Gastrocnemius medialis (tissue), 4 donors: ENCODE measurements at regions not wholly inside any gene's neighbourhood (a gene's known extent, or its start where the extent isn't known, plus 50 kb on each side); places are given as distances from the start of the nearest gene placed in this dataset.

Source experiments
- ATAC-seq, 2 donors: fragments of 150-250 bp; one replicate each; pipeline ENCODE4 v1.9.1; 2016
- DNase-seq, 2 donors: peaks; one replicate each; pipeline ENCODE4 v3.0.0-alpha.2; 2019
- H3K27ac ChIP-seq, 4 donors: fragments of 200-600 bp; sonication (generic); 1 replicate in 1 of 4; 2 replicates in 3 of 4; pipeline ENCODE4 v1.5.1; 2016 to 2018; ENCODE audit warnings: mild to moderate bottlenecking in 2 of 4, moderate library complexity in 1 of 4
- H3K27me3 ChIP-seq, 3 donors: fragments of 200-600 bp; sonication (generic) in 2 of 3; 1 replicate in 1 of 3; 2 replicates in 2 of 3; pipeline versions ENCODE4 v1.5.1 to v1.6.0; 2016 to 2019; ENCODE audit warnings: mild to moderate bottlenecking in 1 of 3, moderate library complexity in 1 of 3
- H3K36me3 ChIP-seq, 2 donors: fragments of 200-600 bp; sonication (generic) in 1 of 2; one replicate each; pipeline ENCODE4 v1.5.1; 2017 to 2018
- H3K4me1 ChIP-seq, 2 donors: fragments of 200-600 bp; sonication (generic) in 1 of 2; one replicate each; pipeline ENCODE4 v1.5.1; 2016 to 2017; ENCODE audit warnings: mild to moderate bottlenecking in 2 of 2
- H3K4me3 ChIP-seq, 4 donors: fragments of 200-600 bp; sonication (generic) in 3 of 4; 1 replicate in 1 of 4; 2 replicates in 3 of 4; pipeline ENCODE4 v1.5.1; 2016 to 2019; ENCODE audit warnings: mild to moderate bottlenecking in 2 of 4
- H3K9me3 ChIP-seq, 3 donors: fragments of 200-600 bp; sonication (generic) in 2 of 3; 1 replicate in 1 of 3; 2 replicates in 2 of 3; pipeline ENCODE4 v1.5.1; 2016 to 2019
- POLR2A ChIP-seq, 2 donors: fragments of 450-650 bp; IDR thresholded peaks; one replicate each; pipeline ENCODE4 v1.6.1; 2017; ENCODE audit warnings: antibody characterized with exemption in 2 of 2, mild to moderate bottlenecking in 2 of 2, moderate library complexity in 2 of 2
- in situ Hi-C, 4 donors: fragments of 200-750 bp; cut with MboI; loops; one replicate each; pipeline versions ENCODE4 v1.15.0 to v1.8.0; 2017; ENCODE audit warnings: low sequenced_read_pairs in 4 of 4
- intact Hi-C: fragments of 100-400 bp; cut with DNase I; formaldehyde crosslinking; loops from one replicate; pipeline ENCODE4 v1.15.1; 2023; ENCODE audit warnings: low total_unique reads
- TF ChIP-seq, protein P1 (sequence below), 5 experiments: fragments of 450-650 bp in 3 of 5; fragments of 200-600 bp in 2 of 5; sonication (generic) in 2 of 5; IDR thresholded peaks in 4 of 5; conservative IDR thresholded peaks in 1 of 5; 1 replicate in 4 of 5; 2 replicates in 1 of 5; pipeline ENCODE4 v1.5.1; 2016 to 2019; ENCODE audit warnings: antibody characterized with exemption in 5 of 5, mild to moderate bottlenecking in 3 of 5, moderate library complexity in 3 of 5

DNA sequence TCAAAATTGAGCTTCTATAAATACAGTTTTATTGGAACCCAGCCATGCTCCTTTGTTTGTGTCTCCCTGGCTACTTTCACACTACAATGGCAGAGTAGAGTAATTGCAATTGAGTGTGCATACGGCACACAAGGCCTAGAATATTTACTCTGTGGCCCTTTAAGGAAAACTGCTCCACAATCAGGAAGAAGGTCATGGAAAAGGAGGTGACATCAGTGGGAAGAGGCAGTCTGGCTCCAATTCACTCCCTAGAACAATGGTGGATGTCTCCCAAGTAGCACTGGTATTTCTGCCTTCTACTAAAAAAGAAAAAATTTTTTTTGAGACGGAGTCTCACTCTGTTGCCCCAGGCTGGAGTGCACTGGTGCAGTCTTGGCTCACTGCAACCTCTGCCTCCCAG, 51.3 kb downstream of the KRTAP19-8 start:
- ATAC-seq = no peak
- in situ Hi-C loops = no loop called here

DNA sequence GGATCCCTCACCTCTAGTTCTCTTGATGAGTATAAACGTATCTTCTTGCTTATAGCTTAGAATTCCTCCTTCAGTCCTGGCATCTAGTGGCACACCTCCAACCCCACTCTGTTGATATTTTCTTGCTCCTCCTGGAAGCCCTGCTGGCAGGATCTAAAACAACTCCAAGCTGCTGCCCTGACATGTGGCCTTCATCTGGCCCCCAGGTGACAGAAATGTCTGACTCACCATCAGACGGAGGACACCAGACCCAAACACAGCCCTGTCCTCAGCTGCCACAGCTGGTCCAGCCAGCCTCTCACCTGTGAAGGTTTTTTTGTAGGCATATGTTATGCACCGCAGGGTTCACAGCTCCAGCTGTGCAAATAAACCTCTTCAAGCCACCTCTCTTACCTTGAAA, 53.4 kb downstream of the KRTAP19-8 start:
- no peaks in the 10 kb centered on the region for H3K36me3 ChIP-seq

More for the DNA sequence above, 51.3 kb downstream of the KRTAP19-8 start:
- no peak overlapping the region for H3K4me3 ChIP-seq
- H3K27ac ChIP-seq = peak overlapping the region in 2 of 4 donors; percentile 25 to 31
- H3K36me3 ChIP-seq = no peaks in the 10 kb centered on the region
- no peaks in the 10 kb centered on the region for H3K4me1 ChIP-seq
- TF ChIP-seq, protein P1, sequence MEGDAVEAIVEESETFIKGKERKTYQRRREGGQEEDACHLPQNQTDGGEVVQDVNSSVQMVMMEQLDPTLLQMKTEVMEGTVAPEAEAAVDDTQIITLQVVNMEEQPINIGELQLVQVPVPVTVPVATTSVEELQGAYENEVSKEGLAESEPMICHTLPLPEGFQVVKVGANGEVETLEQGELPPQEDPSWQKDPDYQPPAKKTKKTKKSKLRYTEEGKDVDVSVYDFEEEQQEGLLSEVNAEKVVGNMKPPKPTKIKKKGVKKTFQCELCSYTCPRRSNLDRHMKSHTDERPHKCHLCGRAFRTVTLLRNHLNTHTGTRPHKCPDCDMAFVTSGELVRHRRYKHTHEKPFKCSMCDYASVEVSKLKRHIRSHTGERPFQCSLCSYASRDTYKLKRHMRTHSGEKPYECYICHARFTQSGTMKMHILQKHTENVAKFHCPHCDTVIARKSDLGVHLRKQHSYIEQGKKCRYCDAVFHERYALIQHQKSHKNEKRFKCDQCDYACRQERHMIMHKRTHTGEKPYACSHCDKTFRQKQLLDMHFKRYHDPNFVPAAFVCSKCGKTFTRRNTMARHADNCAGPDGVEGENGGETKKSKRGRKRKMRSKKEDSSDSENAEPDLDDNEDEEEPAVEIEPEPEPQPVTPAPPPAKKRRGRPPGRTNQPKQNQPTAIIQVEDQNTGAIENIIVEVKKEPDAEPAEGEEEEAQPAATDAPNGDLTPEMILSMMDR (IDR thresholded peaks at IDR 0.05 in 4 of 5, conservative IDR thresholded peaks at IDR 0.05 in 1 of 5) = no peak
- no peak for TF ChIP-seq POLR2A (IDR thresholded peaks at IDR 0.05)
- H3K27me3 ChIP-seq = no peaks in the 10 kb centered on the region
- DNase-seq = no peak
- H3K9me3 ChIP-seq = no peaks in the 10 kb centered on the region
- intact Hi-C loops = no loop called here

DNA sequence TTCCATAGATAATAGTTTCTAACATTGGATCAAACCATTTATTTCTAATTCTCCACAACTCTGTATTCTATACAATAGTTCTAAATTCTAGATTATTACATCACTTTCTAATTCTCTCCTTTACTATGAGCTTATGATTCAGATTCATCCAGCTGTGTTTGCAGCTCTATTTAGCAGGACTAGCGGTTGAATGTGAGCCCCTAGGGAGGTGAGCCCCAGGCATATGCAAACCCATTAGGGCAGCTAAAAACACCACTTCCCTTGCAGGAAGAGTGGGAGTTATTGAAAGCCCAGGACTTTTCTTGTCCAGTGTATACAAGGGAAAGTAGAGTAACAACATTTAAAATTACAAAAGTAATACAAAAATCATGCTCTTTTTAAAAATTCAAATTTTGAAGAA, 56.9 kb downstream of the KRTAP19-8 start:
- H3K4me1 ChIP-seq = no peaks in the 10 kb centered on the region
- no peak overlapping the region for H3K27ac ChIP-seq
- ATAC-seq (no peak), DNase-seq (no peak)
- TF ChIP-seq, protein P1 (IDR thresholded peaks at IDR 0.05 in 4 of 5, conservative IDR thresholded peaks at IDR 0.05 in 1 of 5) = no peak
- intact Hi-C loops (no loop called here), in situ Hi-C loops (no loop called here)
- no peaks in the 10 kb centered on the region for H3K36me3 ChIP-seq
- no peak overlapping the region for H3K4me3 ChIP-seq
- no peaks in the 10 kb centered on the region for H3K27me3 ChIP-seq
- no peaks in the 10 kb centered on the region for H3K9me3 ChIP-seq

More for the DNA sequence above, 53.4 kb downstream of the KRTAP19-8 start:
- TF ChIP-seq, protein P1 (IDR thresholded peaks at IDR 0.05 in 4 of 5, conservative IDR thresholded peaks at IDR 0.05 in 1 of 5) = no peak
- TF ChIP-seq POLR2A (IDR thresholded peaks at IDR 0.05) = no peak
- Histone ChIP-seq H3K27ac (no peak overlapping the region), H3K4me1 (no peaks in the 10 kb centered on the region), H3K9me3 (no peaks in the 10 kb centered on the region), H3K4me3 (no peak overlapping the region), H3K27me3 (no peaks in the 10 kb centered on the region)
- no peak for ATAC-seq
- no peak for DNase-seq
- intact Hi-C loops (no loop called here), in situ Hi-C loops (no loop called here)

DNA sequence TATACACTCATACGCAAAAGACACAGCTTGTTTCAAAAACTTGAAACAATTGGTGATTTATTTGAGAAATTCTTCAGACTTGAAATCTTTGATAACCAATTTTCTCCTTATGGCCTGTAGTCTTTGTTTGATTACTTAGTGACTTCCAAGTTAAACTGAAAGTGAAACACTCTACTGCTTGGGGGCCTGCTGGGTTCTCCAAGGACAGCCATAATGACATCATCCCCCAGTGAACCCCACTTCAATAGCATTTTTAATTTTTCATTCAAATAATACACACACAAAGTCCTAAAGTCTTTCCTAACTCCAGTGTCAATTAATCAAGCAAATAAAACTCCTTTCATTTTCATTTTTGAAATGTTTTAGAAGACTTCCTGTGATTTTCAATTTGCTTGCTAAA, 59.2 kb downstream of the KRTAP19-8 start:
- no peak for ATAC-seq
- H3K4me3 ChIP-seq = no peak overlapping the region
- no peak for DNase-seq
- no peak overlapping the region for H3K27ac ChIP-seq
- no peaks in the 10 kb centered on the region for H3K36me3 ChIP-seq
- H3K27me3 ChIP-seq = no peaks in the 10 kb centered on the region
- TF ChIP-seq POLR2A (IDR thresholded peaks at IDR 0.05) = no peak
- TF ChIP-seq, protein P1 (IDR thresholded peaks at IDR 0.05 in 4 of 5, conservative IDR thresholded peaks at IDR 0.05 in 1 of 5) = no peak
- H3K4me1 ChIP-seq = no peaks in the 10 kb centered on the region
- in situ Hi-C loops (no loop called here), intact Hi-C loops (no loop called here)
- no peaks in the 10 kb centered on the region for H3K9me3 ChIP-seq

DNA sequence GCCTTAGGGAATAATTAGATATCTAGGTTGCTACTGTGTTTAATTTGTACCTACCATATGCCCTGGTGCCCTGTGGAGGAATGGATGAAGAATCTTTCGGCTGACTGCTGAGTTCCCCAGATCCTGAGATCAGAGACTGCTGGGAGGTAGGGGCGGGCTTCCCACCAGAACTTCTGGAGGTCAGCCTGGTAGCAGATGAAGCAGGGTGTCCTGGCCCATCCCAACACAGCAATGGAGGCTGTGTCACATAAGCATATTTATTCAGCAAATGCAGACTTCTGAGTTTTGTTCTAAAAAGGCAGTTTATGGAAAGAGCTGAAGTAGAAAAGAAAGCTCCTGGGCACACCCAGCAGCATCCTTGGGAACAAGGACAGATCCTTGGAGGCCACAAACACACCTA, 74.0 kb downstream of the KRTAP19-8 start:
- Histone ChIP-seq H3K4me3 (no peak overlapping the region), H3K36me3 (no peaks in the 10 kb centered on the region), H3K27me3 (no peaks in the 10 kb centered on the region), H3K4me1 (no peaks in the 10 kb centered on the region), H3K9me3 (no peaks in the 10 kb centered on the region), H3K27ac (no peak overlapping the region)
- ATAC-seq (no peak), DNase-seq (no peak)
- intact Hi-C loops (no loop called here), in situ Hi-C loops (no loop called here)
- TF ChIP-seq POLR2A (IDR thresholded peaks at IDR 0.05) = no peak
- TF ChIP-seq, protein P1 (IDR thresholded peaks at IDR 0.05 in 4 of 5, conservative IDR thresholded peaks at IDR 0.05 in 1 of 5) = no peak
